PC-3 (cell line): ENCODE measurements at regions not wholly inside any gene's neighbourhood (a gene's known extent, or its start where the extent isn't known, plus 50 kb on each side); places are given as distances from the start of the nearest gene placed in this dataset.

Experiments used
- EZH2 ChIP-seq: fragments of 300-600 bp; sonication (generic); IDR thresholded peaks from one replicate; pipeline ENCODE4 v1.6.1; 2017; ENCODE audit warnings: antibody characterized with exemption, mild to moderate bottlenecking, low read length; ENCODE audit not compliant: unreplicated experiment
- EZH2phosphoT487 ChIP-seq: fragments of 300-600 bp; sonication (generic); IDR thresholded peaks from 2 replicates; pipeline ENCODE4 v1.6.1; 2018; ENCODE audit warnings: mild to moderate bottlenecking, antibody characterized with exemption, low read length, borderline replicate concordance
- TF ChIP-seq, protein P1 (sequence below): fragments of 300-600 bp; sonication (generic); conservative IDR thresholded peaks from 2 replicates; pipeline ENCODE4 v1.5.1; 2017; ENCODE audit warnings: antibody characterized with exemption, low read depth, mild to moderate bottlenecking, low read length

DNA sequence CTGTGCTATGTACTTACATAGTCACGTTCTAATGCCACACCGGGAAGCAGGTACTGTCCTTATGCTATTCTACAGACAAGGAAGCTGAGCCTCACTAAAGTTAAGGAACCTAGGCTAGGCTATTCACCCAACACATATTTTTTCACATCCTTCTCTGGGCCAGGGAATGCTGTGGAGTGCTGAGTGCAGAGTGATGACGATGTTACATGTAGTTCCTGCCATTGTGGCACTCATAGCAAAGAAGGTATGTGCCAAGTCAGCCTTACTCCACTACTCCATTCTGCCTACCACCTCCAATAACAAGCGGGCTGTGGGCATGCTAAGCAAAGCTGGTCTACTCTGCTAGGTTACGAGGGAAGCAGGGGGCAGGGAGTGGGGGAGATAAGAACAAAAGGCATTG is 69.8 kb upstream of the SLC25A26 start:
- TF ChIP-seq, protein P1, sequence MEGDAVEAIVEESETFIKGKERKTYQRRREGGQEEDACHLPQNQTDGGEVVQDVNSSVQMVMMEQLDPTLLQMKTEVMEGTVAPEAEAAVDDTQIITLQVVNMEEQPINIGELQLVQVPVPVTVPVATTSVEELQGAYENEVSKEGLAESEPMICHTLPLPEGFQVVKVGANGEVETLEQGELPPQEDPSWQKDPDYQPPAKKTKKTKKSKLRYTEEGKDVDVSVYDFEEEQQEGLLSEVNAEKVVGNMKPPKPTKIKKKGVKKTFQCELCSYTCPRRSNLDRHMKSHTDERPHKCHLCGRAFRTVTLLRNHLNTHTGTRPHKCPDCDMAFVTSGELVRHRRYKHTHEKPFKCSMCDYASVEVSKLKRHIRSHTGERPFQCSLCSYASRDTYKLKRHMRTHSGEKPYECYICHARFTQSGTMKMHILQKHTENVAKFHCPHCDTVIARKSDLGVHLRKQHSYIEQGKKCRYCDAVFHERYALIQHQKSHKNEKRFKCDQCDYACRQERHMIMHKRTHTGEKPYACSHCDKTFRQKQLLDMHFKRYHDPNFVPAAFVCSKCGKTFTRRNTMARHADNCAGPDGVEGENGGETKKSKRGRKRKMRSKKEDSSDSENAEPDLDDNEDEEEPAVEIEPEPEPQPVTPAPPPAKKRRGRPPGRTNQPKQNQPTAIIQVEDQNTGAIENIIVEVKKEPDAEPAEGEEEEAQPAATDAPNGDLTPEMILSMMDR = no peak
- TF ChIP-seq EZH2phosphoT487 = no peak
- TF ChIP-seq EZH2 = no peak
